ENCODE measurements at regions not wholly inside any gene's neighbourhood (a gene's known extent, or its start where the extent isn't known, plus 50 kb on each side); places are given as distances from the start of the nearest gene placed in this dataset.

- H3K9me3 Mint-ChIP-seq = peaks cover 3% of the 10 kb centered on the region
- DNase-seq (no peak), ATAC-seq (ENCODE audit: poor library complexity) (no peak)
- no peak overlapping the region for H3K27ac Mint-ChIP-seq
- intact Hi-C loops (cut with DNase I, micrococcal nuclease) = no loop called here
- Histone ChIP-seq H3K27ac (ENCODE audit: low read depth in 1 of 2, low read length in 2 of 2) (no peak overlapping the region), H3K9me3 (ENCODE audit: control insufficient read depth in 1 of 2, insufficient read depth in 1 of 2, low read length in 2 of 2) (peaks cover 0 to 4% of the 10 kb centered on the region in 2 experiments), H3K4me1 (ENCODE audit: insufficient read depth, low read length) (no peaks in the 10 kb centered on the region), H3K27me3 (ENCODE audit: control insufficient read depth in 1 of 2, insufficient read depth in 2 of 2, low read length in 2 of 2) (no peaks in the 10 kb centered on the region), H3K36me3 (ENCODE audit: insufficient read depth, low read length) (no peaks in the 10 kb centered on the region), H3K4me3 (ENCODE audit: low read length) (no peak overlapping the region)
- POLR2A ChIA-PET = no interaction called here
- CTCF ChIA-PET = no interaction called here
- H3K4me3 Mint-ChIP-seq = no peak overlapping the region
- H3K36me3 Mint-ChIP-seq (ENCODE audit: low read depth) = no peaks in the 10 kb centered on the region
- no peaks in the 10 kb centered on the region for H3K4me1 Mint-ChIP-seq (ENCODE audit: low read depth)
- TF ChIP-seq, protein P1, sequence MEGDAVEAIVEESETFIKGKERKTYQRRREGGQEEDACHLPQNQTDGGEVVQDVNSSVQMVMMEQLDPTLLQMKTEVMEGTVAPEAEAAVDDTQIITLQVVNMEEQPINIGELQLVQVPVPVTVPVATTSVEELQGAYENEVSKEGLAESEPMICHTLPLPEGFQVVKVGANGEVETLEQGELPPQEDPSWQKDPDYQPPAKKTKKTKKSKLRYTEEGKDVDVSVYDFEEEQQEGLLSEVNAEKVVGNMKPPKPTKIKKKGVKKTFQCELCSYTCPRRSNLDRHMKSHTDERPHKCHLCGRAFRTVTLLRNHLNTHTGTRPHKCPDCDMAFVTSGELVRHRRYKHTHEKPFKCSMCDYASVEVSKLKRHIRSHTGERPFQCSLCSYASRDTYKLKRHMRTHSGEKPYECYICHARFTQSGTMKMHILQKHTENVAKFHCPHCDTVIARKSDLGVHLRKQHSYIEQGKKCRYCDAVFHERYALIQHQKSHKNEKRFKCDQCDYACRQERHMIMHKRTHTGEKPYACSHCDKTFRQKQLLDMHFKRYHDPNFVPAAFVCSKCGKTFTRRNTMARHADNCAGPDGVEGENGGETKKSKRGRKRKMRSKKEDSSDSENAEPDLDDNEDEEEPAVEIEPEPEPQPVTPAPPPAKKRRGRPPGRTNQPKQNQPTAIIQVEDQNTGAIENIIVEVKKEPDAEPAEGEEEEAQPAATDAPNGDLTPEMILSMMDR (IDR thresholded peaks at IDR 0.05) = no peak
- peaks cover 14% of the 10 kb centered on the region for H3K27me3 Mint-ChIP-seq
Observed at GRCh38 chr6:125513978-125514377, 212.2 kb upstream of the HDDC2 start.

- Mint-ChIP-seq H3K9me3 (peaks cover 3% of the 10 kb centered on the region), H3K4me1 (ENCODE audit: low read depth) (no peaks in the 10 kb centered on the region), H3K36me3 (ENCODE audit: low read depth) (no peaks in the 10 kb centered on the region), H3K4me3 (no peak overlapping the region), H3K27me3 (peaks cover 19% of the 10 kb centered on the region), H3K27ac (no peak overlapping the region)
- no peaks in the 10 kb centered on the region for H3K36me3 ChIP-seq (ENCODE audit: insufficient read depth, low read length)
- H3K4me3 ChIP-seq (ENCODE audit: low read length) = no peak overlapping the region
- DNase-seq (no peak), ATAC-seq (ENCODE audit: poor library complexity) (no peak)
- POLR2A ChIA-PET = interaction anchor here (0.6 kb wide), 1 partner anchor 169 kb away, joined by 3 read pairs; no protein-coding TSS in a partner anchor
- peaks cover 0 to 4% of the 10 kb centered on the region in 2 experiments for H3K9me3 ChIP-seq (ENCODE audit: control insufficient read depth in 1 of 2, insufficient read depth in 1 of 2, low read length in 2 of 2)
- no peaks in the 10 kb centered on the region for H3K27me3 ChIP-seq (ENCODE audit: control insufficient read depth in 1 of 2, insufficient read depth in 2 of 2, low read length in 2 of 2)
- no peaks in the 10 kb centered on the region for H3K4me1 ChIP-seq (ENCODE audit: insufficient read depth, low read length)
- no peak overlapping the region for H3K27ac ChIP-seq (ENCODE audit: low read depth in 1 of 2, low read length in 2 of 2)
- TF ChIP-seq, protein P1 (IDR thresholded peaks at IDR 0.05) = no peak
- CTCF ChIA-PET = no interaction called here
- intact Hi-C loops (cut with DNase I, micrococcal nuclease) = no loop called here
Observed at GRCh38 chr6:125516644-125517043, 214.9 kb upstream of the HDDC2 start.

DNA sequence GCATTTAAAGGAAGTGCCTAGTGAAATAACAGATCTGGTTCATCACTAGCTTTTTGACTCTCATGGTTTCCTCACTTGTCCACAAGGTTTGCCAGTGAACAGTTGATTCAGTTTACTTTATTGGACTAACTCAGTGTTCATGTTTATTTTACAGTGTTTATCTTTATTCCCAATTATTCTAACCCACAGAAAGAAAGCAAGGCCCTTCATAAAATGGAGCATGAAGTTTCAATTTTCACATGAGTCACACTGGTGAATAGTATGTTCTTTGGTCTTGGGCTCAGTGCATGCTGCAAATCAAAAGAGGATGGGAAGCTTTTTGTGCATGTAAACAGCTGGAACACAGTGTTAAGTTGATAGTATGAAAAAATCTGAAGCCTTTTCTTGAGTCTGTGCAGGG is 217.6 kb upstream of the HDDC2 start:
- peaks cover 0 to 4% of the 10 kb centered on the region in 2 experiments for H3K9me3 ChIP-seq (ENCODE audit: control insufficient read depth in 1 of 2, insufficient read depth in 1 of 2, low read length in 2 of 2)
- Mint-ChIP-seq H3K4me1 (ENCODE audit: low read depth) (no peaks in the 10 kb centered on the region), H3K9me3 (peaks cover 3% of the 10 kb centered on the region), H3K27me3 (peaks cover 26% of the 10 kb centered on the region), H3K4me3 (no peak overlapping the region), H3K36me3 (ENCODE audit: low read depth) (no peaks in the 10 kb centered on the region), H3K27ac (no peak overlapping the region)
- H3K27ac ChIP-seq (ENCODE audit: low read depth in 1 of 2, low read length in 2 of 2) = no peak overlapping the region
- no peak for ATAC-seq (ENCODE audit: poor library complexity)
- peaks cover 0 to 1% of the 10 kb centered on the region in 2 experiments for H3K27me3 ChIP-seq (ENCODE audit: control insufficient read depth in 1 of 2, insufficient read depth in 2 of 2, low read length in 2 of 2)
- no peak for DNase-seq
- no peak overlapping the region for H3K4me3 ChIP-seq (ENCODE audit: low read length)
- intact Hi-C loops (cut with DNase I, micrococcal nuclease) = no loop called here
- H3K36me3 ChIP-seq (ENCODE audit: insufficient read depth, low read length) = no peaks in the 10 kb centered on the region
- CTCF ChIA-PET = no interaction called here
- H3K4me1 ChIP-seq (ENCODE audit: insufficient read depth, low read length) = no peaks in the 10 kb centered on the region
- TF ChIP-seq, protein P1 (IDR thresholded peaks at IDR 0.05) = no peak
- POLR2A ChIA-PET = no interaction called here
